Thymus (tissue), 11 donors: ENCODE measurements at regions not wholly inside any gene's neighbourhood (a gene's known extent, or its start where the extent isn't known, plus 50 kb on each side); places are given as distances from the start of the nearest gene placed in this dataset.

ENCODE experiments used
- DNase-seq, 9 donors: peaks; one replicate each; pipeline ENCODE4 v3.0.0-alpha.2; 2013; ENCODE audit warnings: low spot score in 9 of 9, low read depth in 6 of 9, missing footprints in 1 of 9
- H3K27ac ChIP-seq, 2 donors: one replicate each; pipeline ENCODE4 v1.5.1; 2013; ENCODE audit warnings: control low read depth in 1 of 2, low read depth in 1 of 2, low read length in 1 of 2, mild to moderate bottlenecking in 1 of 2, moderate library complexity in 1 of 2
- H3K27me3 ChIP-seq, 2 donors: one replicate each; pipeline ENCODE4 v1.5.1; 2013; ENCODE audit warnings: low read length in 1 of 2; ENCODE audit not compliant: control insufficient read depth in 2 of 2, insufficient read depth in 1 of 2
- H3K36me3 ChIP-seq, 2 donors: one replicate each; pipeline ENCODE4 v1.5.1; 2013; ENCODE audit warnings: low read length in 1 of 2, mild to moderate bottlenecking in 1 of 2, moderate library complexity in 1 of 2; ENCODE audit not compliant: control insufficient read depth in 2 of 2, insufficient read depth in 2 of 2
- H3K4me1 ChIP-seq, 2 donors: one replicate each; pipeline ENCODE4 v1.5.1; 2013; ENCODE audit warnings: low read length in 2 of 2; ENCODE audit not compliant: control insufficient read depth in 2 of 2, insufficient read depth in 2 of 2
- H3K4me3 ChIP-seq, 2 donors: one replicate each; pipeline ENCODE4 v1.5.1; 2013; ENCODE audit warnings: low read length in 2 of 2, control low read depth in 1 of 2, mild to moderate bottlenecking in 1 of 2
- H3K9me3 ChIP-seq, 2 donors: one replicate each; pipeline ENCODE4 v1.5.1; 2013; ENCODE audit warnings: low read length in 1 of 2, mild to moderate bottlenecking in 1 of 2; ENCODE audit not compliant: control insufficient read depth in 2 of 2, insufficient read depth in 1 of 2
- WGBS: extraction: QIAGEN DNeasy Blood & Tissue Kit; methylation state at CpG from one replicate; pipeline ENCODE4 v1.1.7; 2013; 5-methylcytosine and 5-hydroxymethylcytosine counted together
- donor health status: healthy.

DNA sequence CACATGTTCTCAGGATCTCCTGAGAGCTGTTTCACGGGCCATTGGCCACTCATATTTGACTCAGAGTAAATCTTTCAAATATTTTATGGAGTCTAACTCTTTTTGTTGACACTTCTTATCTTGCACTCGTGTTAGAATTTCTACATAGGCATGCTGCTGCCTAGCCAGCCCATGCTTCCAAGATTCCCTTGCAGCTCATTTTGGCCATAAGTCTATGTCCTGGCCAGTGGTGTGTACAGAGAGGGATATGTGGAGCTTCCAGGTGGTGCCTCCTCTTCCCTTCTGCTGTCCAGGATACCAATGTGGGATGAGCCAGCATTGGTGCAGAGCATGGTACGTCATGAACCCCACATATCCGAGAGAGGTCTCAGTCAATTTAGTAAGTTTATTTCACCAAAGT lies 522.6 kb downstream of the QKI start:
- H3K27ac ChIP-seq: no peak overlapping the region
- H3K4me3 ChIP-seq: no peak overlapping the region
- no peaks in the 10 kb centered on the region for H3K4me1 ChIP-seq
- no peak for DNase-seq
- no peaks in the 10 kb centered on the region for H3K9me3 ChIP-seq
- WGBS: 93% methylated on average over 4 of the region's 4 CpGs
- H3K27me3 ChIP-seq: peaks cover 0 to 6% of the 10 kb centered on the region in 2 donors
- H3K36me3 ChIP-seq: no peaks in the 10 kb centered on the region

DNA sequence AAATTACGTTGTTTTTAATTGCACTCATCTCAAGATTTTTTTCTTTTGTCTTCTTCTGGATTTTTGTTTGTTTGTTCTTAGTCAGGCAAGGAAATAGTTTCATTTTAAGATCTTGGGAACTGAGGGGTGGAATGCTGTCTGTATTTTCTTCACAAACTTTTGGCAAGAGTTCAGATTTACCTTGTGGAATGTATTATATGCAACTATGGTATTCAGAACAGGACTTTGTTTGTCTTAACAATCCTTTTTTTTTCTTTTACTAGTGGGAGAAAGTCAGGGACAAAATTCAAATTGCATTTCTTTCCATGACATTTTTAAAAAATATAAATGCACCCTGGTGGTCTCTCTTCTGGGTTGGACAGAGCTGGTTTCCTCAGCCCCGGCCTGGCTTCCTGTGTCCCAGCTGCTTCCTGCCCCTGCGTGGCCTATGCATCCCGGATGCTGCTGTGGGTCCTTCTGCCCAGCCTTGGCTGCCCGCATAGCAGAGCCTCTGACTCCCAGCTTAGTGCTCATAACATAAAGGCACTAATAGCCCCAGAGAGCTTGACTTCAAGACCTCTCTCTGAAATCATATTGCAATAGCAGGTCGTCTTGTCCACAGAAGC lies 520.7 kb downstream of the QKI start:
- 39% methylated on average over 6 of the region's 6 CpGs for WGBS
- no peak for DNase-seq
- Histone ChIP-seq H3K9me3 (no peaks in the 10 kb centered on the region), H3K4me1 (no peaks in the 10 kb centered on the region), H3K27me3 (no peaks in the 10 kb centered on the region), H3K27ac (no peak overlapping the region), H3K4me3 (no peak overlapping the region), H3K36me3 (no peaks in the 10 kb centered on the region)

GRCh38 chr6:163930012-163930411 lies 515.5 kb downstream of the QKI start:
- WGBS: 91% methylated on average over 6 of the region's 6 CpGs
- no peak overlapping the region for H3K4me3 ChIP-seq
- no peaks in the 10 kb centered on the region for H3K4me1 ChIP-seq
- no peaks in the 10 kb centered on the region for H3K9me3 ChIP-seq
- no peaks in the 10 kb centered on the region for H3K27me3 ChIP-seq
- no peak overlapping the region for H3K27ac ChIP-seq
- H3K36me3 ChIP-seq: no peaks in the 10 kb centered on the region
- no peak for DNase-seq

GRCh38 chr6:163929538-163929937 lies 515.0 kb downstream of the QKI start:
- Histone ChIP-seq H3K4me1 (no peaks in the 10 kb centered on the region), H3K4me3 (no peak overlapping the region), H3K27me3 (no peaks in the 10 kb centered on the region), H3K27ac (no peak overlapping the region), H3K9me3 (no peaks in the 10 kb centered on the region), H3K36me3 (no peaks in the 10 kb centered on the region)
- DNase-seq: no peak
- 94% methylated on average over 3 of the region's 3 CpGs for WGBS

- Histone ChIP-seq H3K4me3 (no peak overlapping the region), H3K9me3 (no peaks in the 10 kb centered on the region), H3K36me3 (no peaks in the 10 kb centered on the region), H3K27me3 (no peaks in the 10 kb centered on the region), H3K27ac (no peak overlapping the region), H3K4me1 (no peaks in the 10 kb centered on the region)
- no peak for DNase-seq
- WGBS: 93% methylated on average over 7 of the region's 7 CpGs
Observed at GRCh38 chr6:163926642-163927041, 512.1 kb downstream of the QKI start.

GRCh38 chr6:163925839-163926238 lies 511.3 kb downstream of the QKI start:
- Histone ChIP-seq H3K4me1 (no peaks in the 10 kb centered on the region), H3K4me3 (no peak overlapping the region), H3K9me3 (no peaks in the 10 kb centered on the region), H3K27ac (no peak overlapping the region), H3K36me3 (no peaks in the 10 kb centered on the region), H3K27me3 (no peaks in the 10 kb centered on the region)
- WGBS: 89% methylated on average over 5 of the region's 5 CpGs
- no peak for DNase-seq

DNA sequence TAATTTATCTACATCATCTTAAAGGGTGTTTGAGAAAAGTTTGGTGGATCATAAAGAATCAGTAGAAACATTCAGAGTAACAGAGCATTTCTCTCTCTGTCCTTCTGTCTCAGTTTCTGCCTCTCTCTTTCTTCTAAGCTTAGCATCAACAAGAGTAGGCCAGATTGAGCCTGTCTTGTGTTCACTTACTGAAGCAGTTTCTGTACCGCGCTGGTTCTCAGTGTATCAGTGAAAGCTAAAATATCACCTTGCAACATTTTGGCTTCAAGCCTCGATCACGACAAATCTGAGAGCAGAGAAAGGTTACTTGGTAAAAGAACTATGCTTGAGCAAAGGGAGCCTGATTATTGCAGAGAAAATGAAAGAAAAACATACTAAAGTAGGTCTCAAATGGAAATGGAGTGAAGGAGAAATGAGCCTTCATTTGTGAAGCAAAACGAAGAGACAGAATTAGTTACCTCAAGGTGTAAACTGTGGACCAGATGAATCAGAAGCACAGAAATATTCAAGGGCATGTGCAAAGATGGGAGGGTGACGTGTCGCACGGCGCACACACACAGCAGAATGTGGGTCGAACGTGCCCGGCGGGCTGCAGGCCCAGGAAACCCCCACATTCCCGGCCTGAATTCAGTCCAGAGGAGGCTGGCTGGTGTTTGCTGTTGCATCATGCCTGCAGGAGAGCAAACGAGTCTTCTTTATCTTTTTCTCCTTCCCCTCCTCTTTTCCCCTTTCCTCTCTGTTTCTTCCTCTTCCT lies 509.3 kb downstream of the QKI start:
- WGBS: 90% methylated on average over 15 of the region's 15 CpGs
- no peaks in the 10 kb centered on the region for H3K27me3 ChIP-seq
- H3K4me1 ChIP-seq: no peaks in the 10 kb centered on the region
- no peaks in the 10 kb centered on the region for H3K9me3 ChIP-seq
- no peak overlapping the region for H3K4me3 ChIP-seq
- no peaks in the 10 kb centered on the region for H3K36me3 ChIP-seq
- peak in 1 of 9 donors; percentile 4 for DNase-seq
- H3K27ac ChIP-seq: peak overlapping the region in 1 of 2 donors; percentile 56

- no peak overlapping the region for H3K4me3 ChIP-seq
Observed at GRCh38 chr6:163922562-163922961, 508.0 kb downstream of the QKI start.

GRCh38 chr6:163919652-163920051 lies 505.1 kb downstream of the QKI start:
- H3K27me3 ChIP-seq: no peaks in the 10 kb centered on the region
- no peaks in the 10 kb centered on the region for H3K36me3 ChIP-seq
- WGBS: 91% methylated on average over 8 of the region's 8 CpGs
- H3K27ac ChIP-seq: no peak overlapping the region
- no peak for DNase-seq
- no peak overlapping the region for H3K4me3 ChIP-seq
- no peaks in the 10 kb centered on the region for H3K9me3 ChIP-seq
- no peaks in the 10 kb centered on the region for H3K4me1 ChIP-seq

More at GRCh38 chr6:163922562-163922961, 508.0 kb downstream of the QKI start:
- WGBS: 97% methylated on average over 4 of the region's 4 CpGs
- Histone ChIP-seq H3K36me3 (no peaks in the 10 kb centered on the region), H3K9me3 (no peaks in the 10 kb centered on the region), H3K27ac (no peak overlapping the region), H3K27me3 (no peaks in the 10 kb centered on the region), H3K4me1 (no peaks in the 10 kb centered on the region)
- no peak for DNase-seq
